Esophagus squamous epithelium (tissue), 5 donors: ENCODE measurements at regions not wholly inside any gene's neighbourhood (a gene's known extent, or its start where the extent isn't known, plus 50 kb on each side); places are given as distances from the start of the nearest gene placed in this dataset.

Source experiments
- DNase-seq: peaks from one replicate; lab custom pipeline; 2025; lab: John Stamatoyannopoulos, UW
- H3K27ac ChIP-seq, 4 donors: fragments of 200-600 bp; sonication (generic); one replicate each; pipeline ENCODE4 v1.5.1; 2016 to 2019; ENCODE audit warnings: mild to moderate bottlenecking in 1 of 4
- H3K27me3 ChIP-seq, 4 donors: fragments of 200-600 bp; sonication (generic); 1 replicate in 3 of 4; 2 replicates in 1 of 4; pipeline versions ENCODE4 v1.5.1 to v1.6.0; 2017 to 2021; ENCODE audit warnings: antibody characterized with exemption in 1 of 4
- H3K36me3 ChIP-seq, 3 donors: fragments of 200-600 bp; sonication (generic); one replicate each; pipeline ENCODE4 v1.5.1; 2016 to 2019
- H3K4me1 ChIP-seq, 3 donors: fragments of 200-600 bp; sonication (generic); one replicate each; pipeline ENCODE4 v1.5.1; 2017 to 2019
- H3K4me3 ChIP-seq, 4 donors: fragments of 200-600 bp; sonication (generic); 1 replicate in 3 of 4; 2 replicates in 1 of 4; pipeline ENCODE4 v1.5.1; 2016 to 2019; ENCODE audit warnings: mild to moderate bottlenecking in 2 of 4, moderate library complexity in 1 of 4
- H3K9me3 ChIP-seq, 3 donors: fragments of 200-600 bp; sonication (generic); one replicate each; pipeline ENCODE4 v1.5.1; 2016 to 2019
- POLR2A ChIP-seq, 4 donors: fragments of 450-650 bp; IDR thresholded peaks; one replicate each; pipeline ENCODE4 v1.6.1; 2017; ENCODE audit warnings: antibody characterized with exemption in 4 of 4, mild to moderate bottlenecking in 4 of 4, moderate library complexity in 3 of 4
- WGBS, 2 donors: methylation state at CpG; one replicate each; pipeline ENCODE4 v1.1.5; 2018; 5-methylcytosine and 5-hydroxymethylcytosine counted together
- intact Hi-C: fragments of 100-400 bp; cut with DNase I; formaldehyde crosslinking; loops from one replicate; pipeline ENCODE4 v1.15.0; 2022
- TF ChIP-seq, protein P1 (sequence below), 6 experiments: fragments of 450-650 bp in 4 of 6; fragments of 200-600 bp in 2 of 6; sonication (generic) in 2 of 6; IDR thresholded peaks; one replicate each; pipeline ENCODE4 v1.5.1; 2016 to 2019; ENCODE audit warnings: antibody characterized with exemption in 6 of 6, mild to moderate bottlenecking in 4 of 6, moderate library complexity in 4 of 6
- donor health status: DM: yes; HTN: yes; CAD: no.

DNA sequence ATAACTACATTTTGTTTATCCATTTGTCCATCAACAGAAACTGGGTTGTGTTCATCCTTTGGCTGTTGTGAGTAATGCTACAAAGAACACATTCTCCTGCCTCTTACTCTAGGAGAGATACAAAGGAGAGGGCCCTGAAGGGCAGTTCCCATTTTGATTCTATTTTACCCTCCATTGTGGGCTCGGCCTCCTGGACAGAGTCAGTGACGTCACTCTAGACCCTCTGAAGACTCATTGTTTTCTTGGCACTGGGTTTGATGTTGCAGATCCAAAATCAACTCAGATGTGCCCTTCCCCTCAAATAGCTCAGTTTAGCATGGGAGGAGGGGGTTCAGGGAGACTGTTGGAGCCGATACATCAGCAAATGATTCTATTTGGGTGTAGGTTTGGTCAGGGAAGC lies 280.9 kb downstream of the UTP18 start:
- no peak for DNase-seq
- TF ChIP-seq, protein P1, sequence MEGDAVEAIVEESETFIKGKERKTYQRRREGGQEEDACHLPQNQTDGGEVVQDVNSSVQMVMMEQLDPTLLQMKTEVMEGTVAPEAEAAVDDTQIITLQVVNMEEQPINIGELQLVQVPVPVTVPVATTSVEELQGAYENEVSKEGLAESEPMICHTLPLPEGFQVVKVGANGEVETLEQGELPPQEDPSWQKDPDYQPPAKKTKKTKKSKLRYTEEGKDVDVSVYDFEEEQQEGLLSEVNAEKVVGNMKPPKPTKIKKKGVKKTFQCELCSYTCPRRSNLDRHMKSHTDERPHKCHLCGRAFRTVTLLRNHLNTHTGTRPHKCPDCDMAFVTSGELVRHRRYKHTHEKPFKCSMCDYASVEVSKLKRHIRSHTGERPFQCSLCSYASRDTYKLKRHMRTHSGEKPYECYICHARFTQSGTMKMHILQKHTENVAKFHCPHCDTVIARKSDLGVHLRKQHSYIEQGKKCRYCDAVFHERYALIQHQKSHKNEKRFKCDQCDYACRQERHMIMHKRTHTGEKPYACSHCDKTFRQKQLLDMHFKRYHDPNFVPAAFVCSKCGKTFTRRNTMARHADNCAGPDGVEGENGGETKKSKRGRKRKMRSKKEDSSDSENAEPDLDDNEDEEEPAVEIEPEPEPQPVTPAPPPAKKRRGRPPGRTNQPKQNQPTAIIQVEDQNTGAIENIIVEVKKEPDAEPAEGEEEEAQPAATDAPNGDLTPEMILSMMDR (IDR thresholded peaks at IDR 0.05) = no peak
- TF ChIP-seq POLR2A (IDR thresholded peaks at IDR 0.05) = no peak
- Histone ChIP-seq H3K4me3 (no peak overlapping the region), H3K27me3 (no peaks in the 10 kb centered on the region), H3K4me1 (no peaks in the 10 kb centered on the region), H3K9me3 (no peaks in the 10 kb centered on the region), H3K27ac (no peak overlapping the region), H3K36me3 (no peaks in the 10 kb centered on the region)
- 78 to 83% methylated on average over 3 of the region's 3 CpGs for WGBS, 2 donors
- intact Hi-C loops = no loop called here

DNA sequence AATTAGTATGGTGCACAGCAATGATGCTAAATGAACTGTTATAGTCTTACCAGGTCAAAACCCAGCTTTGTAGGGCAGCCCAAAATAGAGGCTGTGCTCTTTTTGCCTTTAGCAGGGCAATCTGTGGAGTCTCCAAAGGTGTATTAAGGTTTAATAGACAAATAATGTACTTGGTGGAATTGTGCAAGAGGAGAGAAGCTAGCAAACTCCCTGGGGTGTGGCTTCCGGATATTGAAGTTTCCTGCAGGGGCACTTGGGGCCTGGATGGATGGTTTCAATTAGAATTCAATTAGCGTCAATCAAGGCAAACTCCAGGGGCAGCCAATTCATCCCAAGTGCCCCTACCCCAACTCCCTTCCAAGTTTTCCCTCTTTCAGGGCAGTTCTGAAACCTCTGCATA lies 285.8 kb downstream of the UTP18 start:
- no peaks in the 10 kb centered on the region for H3K4me1 ChIP-seq
- no peak overlapping the region for H3K4me3 ChIP-seq
- no peak for DNase-seq
- TF ChIP-seq POLR2A (IDR thresholded peaks at IDR 0.05) = no peak
- TF ChIP-seq, protein P1 (IDR thresholded peaks at IDR 0.05) = no peak
- intact Hi-C loops = no loop called here
- H3K9me3 ChIP-seq = no peaks in the 10 kb centered on the region
- H3K27ac ChIP-seq = no peak overlapping the region
- no peaks in the 10 kb centered on the region for H3K36me3 ChIP-seq
- H3K27me3 ChIP-seq = peaks cover 0 to 5% (median 0%) of the 10 kb centered on the region in 4 donors
- WGBS, 2 donors = 60 to 67% methylated on average over 1 to 2 of the region's 2 CpGs

DNA sequence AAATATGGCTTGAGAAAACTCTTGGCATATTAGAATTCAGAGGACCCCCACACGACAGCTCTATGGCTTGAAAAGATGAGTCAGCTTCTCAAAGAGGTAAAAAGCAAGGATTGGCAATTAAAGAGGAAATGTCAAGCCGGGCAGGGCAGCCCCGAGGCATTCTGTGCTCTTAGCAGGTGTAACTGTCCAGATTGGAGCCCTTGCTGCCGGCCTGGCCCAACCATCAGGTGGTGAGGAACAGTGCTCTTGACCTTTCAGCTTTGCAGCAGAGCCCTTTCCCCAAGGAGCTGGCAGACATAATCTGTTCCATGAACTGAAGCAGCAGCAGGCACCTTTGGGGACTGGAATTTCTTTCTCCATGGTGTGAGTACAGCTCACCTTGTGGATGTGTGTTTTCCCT lies 287.8 kb downstream of the UTP18 start:
- Histone ChIP-seq H3K36me3 (no peaks in the 10 kb centered on the region), H3K27ac (no peak overlapping the region), H3K9me3 (no peaks in the 10 kb centered on the region), H3K27me3 (peaks cover 0 to 9% (median 0%) of the 10 kb centered on the region in 4 donors), H3K4me3 (no peak overlapping the region), H3K4me1 (no peaks in the 10 kb centered on the region)
- TF ChIP-seq, protein P1 (IDR thresholded peaks at IDR 0.05) = no peak
- no peak for TF ChIP-seq POLR2A (IDR thresholded peaks at IDR 0.05)
- WGBS, 2 donors = 25 to 59% methylated on average over 4 of the region's 4 CpGs
- intact Hi-C loops = no loop called here
- no peak for DNase-seq

DNA sequence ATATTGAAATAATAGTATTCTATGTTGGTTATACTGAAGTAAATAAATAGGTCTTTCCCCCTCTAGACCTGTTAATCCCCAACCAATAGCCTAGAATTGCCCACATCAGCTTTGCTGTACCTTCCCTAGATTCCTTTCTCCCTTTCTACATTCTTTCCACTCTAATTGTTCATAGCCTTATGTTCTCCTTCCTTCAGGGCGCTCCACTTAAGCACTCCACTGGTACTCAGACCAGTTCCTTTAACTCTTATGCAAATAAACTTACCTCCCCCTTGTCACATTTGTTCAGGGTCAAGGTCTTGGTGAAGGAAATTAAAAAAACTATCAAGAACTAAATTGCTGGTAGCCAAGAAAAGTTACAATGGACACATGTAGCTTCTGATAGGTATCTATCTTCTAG lies 294.8 kb downstream of the UTP18 start:
- intact Hi-C loops = no loop called here
- WGBS, 2 donors = 80 to 91% methylated on average over 1 of the region's 1 CpG

DNA sequence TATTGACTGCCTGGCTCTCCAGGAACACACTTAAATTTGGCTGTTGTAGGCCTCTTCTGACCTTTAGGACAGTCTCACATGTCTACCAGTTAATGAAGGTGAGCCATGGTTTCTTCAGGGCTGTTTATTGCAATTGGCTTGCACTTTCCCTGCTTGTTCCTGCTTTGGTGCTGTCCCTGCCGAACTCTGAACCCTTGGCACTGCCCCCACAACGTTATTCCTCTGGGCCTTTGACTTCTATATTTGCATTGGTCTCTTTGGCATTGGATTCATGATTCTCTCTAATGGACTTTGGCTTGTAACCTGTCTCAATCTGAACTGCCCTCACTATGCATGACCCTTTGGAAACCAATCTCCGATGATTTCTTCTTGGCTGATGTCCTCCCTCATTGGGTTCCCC lies 299.4 kb downstream of the UTP18 start:
- 46 to 64% methylated on average over 3 of the region's 3 CpGs for WGBS, 2 donors
- intact Hi-C loops = no loop called here
- TF ChIP-seq, protein P1 (IDR thresholded peaks at IDR 0.05) = no peak
- no peak for TF ChIP-seq POLR2A (IDR thresholded peaks at IDR 0.05)

More for the DNA sequence above, 294.8 kb downstream of the UTP18 start:
- Histone ChIP-seq H3K36me3 (no peaks in the 10 kb centered on the region), H3K27ac (no peak overlapping the region), H3K9me3 (no peaks in the 10 kb centered on the region), H3K27me3 (peaks cover 0 to 30% (median 0%) of the 10 kb centered on the region in 4 donors), H3K4me3 (no peak overlapping the region), H3K4me1 (no peaks in the 10 kb centered on the region)
- no peak for TF ChIP-seq POLR2A (IDR thresholded peaks at IDR 0.05)
- TF ChIP-seq, protein P1 (IDR thresholded peaks at IDR 0.05) = no peak
- no peak for DNase-seq

More for the DNA sequence above, 299.4 kb downstream of the UTP18 start:
- no peaks in the 10 kb centered on the region for H3K4me1 ChIP-seq
- DNase-seq = no peak
- peaks cover 0 to 41% (median 0%) of the 10 kb centered on the region in 4 donors for H3K27me3 ChIP-seq
- H3K4me3 ChIP-seq = no peak overlapping the region
- no peaks in the 10 kb centered on the region for H3K36me3 ChIP-seq
- no peaks in the 10 kb centered on the region for H3K9me3 ChIP-seq
- no peak overlapping the region for H3K27ac ChIP-seq
